ENCODE measurements at regions not wholly inside any gene's neighbourhood (a gene's known extent, or its start where the extent isn't known, plus 50 kb on each side); places are given as distances from the start of the nearest gene placed in this dataset.

GRCh38 chr1:191876631-191877030 lies 281.6 kb upstream of the RGS18 start (continued):
- TF ChIP-seq IKZF2 (IDR thresholded peaks at IDR 0.05), result no peak
- no peak for TF ChIP-seq MXI1 (IDR thresholded peaks at IDR 0.05; ENCODE audit: low read depth, low read length)
- no peak for TF ChIP-seq KAT2A (conservative IDR thresholded peaks at IDR 0.05; ENCODE audit: control insufficient read depth, low read depth, low read length)
- TF ChIP-seq NR2C1 (IDR thresholded peaks at IDR 0.05), result no peak
- TF ChIP-seq CUX1 (IDR thresholded peaks at IDR 0.05; ENCODE audit: insufficient replicate concordance, low read depth, low read length), result no peak
- no peak for TF ChIP-seq KLF5 (IDR thresholded peaks at IDR 0.05; ENCODE audit: partially characterized antibody)
- no peak for TF ChIP-seq FOS (IDR thresholded peaks at IDR 0.05; ENCODE audit: borderline replicate concordance, extremely low read depth, insufficient read length)

- BruUV-seq (replicated peaks), result no TSS peak
- intact Hi-C loops (cut with micrococcal nuclease; ENCODE audit: unreplicated experiment) (no loop called here), in situ Hi-C loops (cut with MboI) (no loop called here)
- ChIA-PET CTCF (no interaction called here), POLR2A (no interaction called here), RAD21 (ENCODE audit: unreplicated experiment) (no interaction called here), SMC1A (ENCODE audit: uncharacterized antibody, unreplicated experiment) (no interaction called here)
- Histone ChIP-seq H3K4me2 (ENCODE audit: control insufficient read depth, insufficient read depth) (no peak overlapping the region), H3K27ac (ENCODE audit: control insufficient read depth, insufficient read depth) (no peak overlapping the region), H4K20me1 (ENCODE audit: control insufficient read depth, insufficient read depth) (no peaks in the 10 kb centered on the region), H3K4me1 (ENCODE audit: control insufficient read depth, insufficient read depth, low read length) (no peaks in the 10 kb centered on the region), H3K27me3 (replicated peaks in 1 of 2; ENCODE audit: control insufficient read depth in 2 of 2, insufficient read depth in 2 of 2, low read length in 1 of 2) (no peaks in the 10 kb centered on the region), H3K4me3 (no peak overlapping the region), H2AFZ (ENCODE audit: control insufficient read depth, low read depth, low read length) (no peak overlapping the region), H3K79me2 (ENCODE audit: control insufficient read depth, insufficient read depth, low read length) (no peaks in the 10 kb centered on the region), H3K36me3 (ENCODE audit: control insufficient read depth in 2 of 2, insufficient read depth in 2 of 2, low read length in 1 of 2) (no peaks in the 10 kb centered on the region), H3K9me3 (replicated peaks; ENCODE audit: control insufficient read depth, insufficient read depth, low read length) (no peaks in the 10 kb centered on the region), H3K9ac (ENCODE audit: control insufficient read depth, insufficient read depth, low read length) (no peak overlapping the region)
- no peak for ATAC-seq
- FAIRE-seq, result no peak
- DNase-seq (ENCODE audit: low read depth, low spot score), result no peak
- WGBS (ENCODE audit: insufficient coverage, insufficient replicate concordance, low lambda C conversion rate, missing lambda C conversion rate), result 0% methylated on average over 1 of the region's 1 CpG
- TF ChIP-seq NKRF (conservative IDR thresholded peaks at IDR 0.05), result no peak
- no peak for TF ChIP-seq BMI1 (IDR thresholded peaks at IDR 0.05; ENCODE audit: borderline replicate concordance)
- TF ChIP-seq POLR2AphosphoS2 (IDR thresholded peaks at IDR 0.05; ENCODE audit: low read depth, low read length), result no peak
- no peak for TF ChIP-seq KLF5 (IDR thresholded peaks at IDR 0.05; ENCODE audit: partially characterized antibody)
- no peak for TF ChIP-seq GATAD2B (conservative IDR thresholded peaks at IDR 0.05; ENCODE audit: low read depth)
- TF ChIP-seq ZBTB11 (CRISPR knock-in tag; IDR thresholded peaks at IDR 0.05), result no peak
- TF ChIP-seq FOS (IDR thresholded peaks at IDR 0.05; ENCODE audit: borderline replicate concordance, extremely low read depth, insufficient read length), result no peak
- TF ChIP-seq HCFC1 (IDR thresholded peaks at IDR 0.05; ENCODE audit: low read length), result no peak
- TF ChIP-seq MXI1 (IDR thresholded peaks at IDR 0.05; ENCODE audit: low read depth, low read length), result no peak
- TF ChIP-seq IKZF2 (IDR thresholded peaks at IDR 0.05), result no peak
Observed at GRCh38 chr1:191882870-191883269, 275.4 kb upstream of the RGS18 start.

All from GM12878 (cell line).